GM12878 (cell line): ENCODE measurements at regions not wholly inside any gene's neighbourhood (a gene's known extent, or its start where the extent isn't known, plus 50 kb on each side); places are given as distances from the start of the nearest gene placed in this dataset.

Experiments used
- ATAC-seq: fragments of 200-7000 bp; cut with Tn5 transposase; 3 replicates; pipeline ENCODE4 v1.9.1; 2020; ENCODE audit warnings: mild to moderate bottlenecking, moderate library complexity
- BruUV-seq: library from RNA; stranded (reverse); fragments of 400-500 nt; replicated peaks from 2 replicates; lab custom pipeline; 2021; lab: Mats Ljungman, UMichigan
- CTCF ChIA-PET: fragments of 300-600 bp; sonication (Branson Sonifier 250); formaldehyde crosslinking; extraction: SDS; loops from one replicate; lab custom pipeline; 2021; ENCODE audit warnings: inconsistent platforms; lab: Yijun Ruan, JAX
- POLR2A ChIA-PET: fragments of 350-600 bp; formaldehyde crosslinking; extraction: SDS; loops from one replicate; lab custom pipeline; 2021; ENCODE audit warnings: inconsistent platforms; lab: Charles Lee
- RAD21 ChIA-PET: fragments of 300-600 bp; sonication (Branson Sonifier 250); formaldehyde crosslinking; loops from one replicate; lab custom pipeline; 2023; ENCODE audit warnings: antibody characterized with exemption; ENCODE audit not compliant: unreplicated experiment; lab: Charles Lee
- SMC1A ChIA-PET: fragments of 300-600 bp; sonication (Branson Sonifier 250); formaldehyde crosslinking; loops from one replicate; lab custom pipeline; 2023; ENCODE audit not compliant: unreplicated experiment, uncharacterized antibody; lab: Charles Lee
- DNase-seq: peaks from one replicate; pipeline ENCODE4 v3.0.0-alpha.2; 2011; ENCODE audit warnings: low read depth, low spot score
- FAIRE-seq: peaks from 3 replicates; lab custom pipeline; 2011; peaks lifted over from hg19 to GRCh38; lab: Jason Lieb, UNC
- H2AFZ ChIP-seq: 2 replicates; pipeline ENCODE4 v1.6.0; 2011; ENCODE audit warnings: low read depth, low read length, control low read depth; ENCODE audit not compliant: control insufficient read depth
- H3K27ac ChIP-seq: 2 replicates; pipeline ENCODE4 v1.5.1; 2011; ENCODE audit warnings: control low read depth; ENCODE audit not compliant: control insufficient read depth, insufficient read depth
- H3K27me3 ChIP-seq, 2 experiments: replicated peaks in 1 of 2; 2 replicates each; pipeline versions ENCODE4 v1.6.0 to v1.6.1; 2011; ENCODE audit warnings: low read length in 1 of 2; ENCODE audit not compliant: control insufficient read depth in 2 of 2, insufficient read depth in 2 of 2
- H3K36me3 ChIP-seq, 2 experiments: 2 replicates each; pipeline ENCODE4 v1.5.1; 2011; ENCODE audit warnings: low read length in 1 of 2; ENCODE audit not compliant: control insufficient read depth in 2 of 2, insufficient read depth in 2 of 2
- H3K4me1 ChIP-seq: 2 replicates; pipeline ENCODE4 v1.6.1; 2011; ENCODE audit warnings: mild to moderate bottlenecking, low read length, moderate library complexity, mixed read lengths; ENCODE audit not compliant: control insufficient read depth, insufficient read depth
- H3K4me2 ChIP-seq: 2 replicates; pipeline ENCODE4 v1.6.0; 2011; ENCODE audit warnings: control low read depth; ENCODE audit not compliant: control insufficient read depth, insufficient read depth
- H3K4me3 ChIP-seq: fragments of 200-600 bp; sonication (generic); 2 replicates; pipeline ENCODE4 v1.5.1; 2016
- H3K79me2 ChIP-seq: 2 replicates; pipeline ENCODE4 v1.6.0; 2011; ENCODE audit warnings: low read length; ENCODE audit not compliant: control insufficient read depth, insufficient read depth
- H3K9ac ChIP-seq: 2 replicates; pipeline ENCODE4 v1.8.0; 2011; ENCODE audit warnings: low read length, control low read depth, mixed read lengths; ENCODE audit not compliant: control insufficient read depth, insufficient read depth
- H3K9me3 ChIP-seq: replicated peaks from 3 replicates; pipeline ENCODE4 v1.5.1; 2011; ENCODE audit warnings: mild to moderate bottlenecking, low read length; ENCODE audit not compliant: control insufficient read depth, insufficient read depth
- H4K20me1 ChIP-seq: 2 replicates; pipeline ENCODE4 v1.6.0; 2011; ENCODE audit not compliant: control insufficient read depth, insufficient read depth
- BCL11A ChIP-seq: IDR thresholded peaks from 2 replicates; pipeline ENCODE4 v1.6.1; 2011; ENCODE audit warnings: low read depth, low read length
- CBFB ChIP-seq: IDR thresholded peaks from 2 replicates; pipeline ENCODE4 v1.6.1; 2016; ENCODE audit warnings: antibody characterized with exemption, low read depth
- CHD2 ChIP-seq: IDR thresholded peaks from 2 replicates; pipeline ENCODE4 v1.6.1; 2011; ENCODE audit warnings: low read depth, low read length, improper control_type of control experiment, borderline replicate concordance
- DPF2 ChIP-seq: fragments of 450-650 bp; IDR thresholded peaks from 2 replicates; pipeline ENCODE4 v1.6.1; 2017; ENCODE audit warnings: mild to moderate bottlenecking
- FOS ChIP-seq: IDR thresholded peaks from 3 replicates; pipeline ENCODE4 v1.6.1; 2011; ENCODE audit warnings: borderline replicate concordance; ENCODE audit not compliant: insufficient read length; ENCODE audit errors: extremely low read depth
- GATAD2B ChIP-seq: fragments of 450-650 bp; conservative IDR thresholded peaks from 2 replicates; pipeline ENCODE4 v1.6.1; 2017; ENCODE audit warnings: low read depth, mild to moderate bottlenecking, moderate library complexity
- IKZF1 ChIP-seq: fragments of 450-650 bp; conservative IDR thresholded peaks from 2 replicates; pipeline ENCODE4 v1.6.1; 2017; ENCODE audit warnings: antibody characterized with exemption, mild to moderate bottlenecking
- JUND ChIP-seq: IDR thresholded peaks from 2 replicates; pipeline ENCODE4 v1.6.1; 2012; ENCODE audit warnings: low read depth, mild to moderate bottlenecking, low read length, improper control_type of control experiment, moderate library complexity
- MXI1 ChIP-seq: fragments of 150-350 bp; IDR thresholded peaks from 2 replicates; pipeline ENCODE4 v1.6.1; 2011; ENCODE audit warnings: low read depth, mild to moderate bottlenecking, inconsistent platforms, low read length, improper control_type of control experiment
- MYC ChIP-seq: IDR thresholded peaks from 2 replicates; pipeline ENCODE4 v1.6.1; 2011; ENCODE audit warnings: mild to moderate bottlenecking, low read length, moderate library complexity, inconsistent platforms; ENCODE audit not compliant: insufficient read depth, insufficient replicate concordance, insufficient read length, severe bottlenecking
- NFXL1 ChIP-seq: fragments of 450-650 bp; IDR thresholded peaks from 2 replicates; pipeline ENCODE4 v1.6.1; 2017; ENCODE audit warnings: antibody characterized with exemption, mild to moderate bottlenecking, borderline replicate concordance
- NR2C1 ChIP-seq: fragments of 450-650 bp; IDR thresholded peaks from 2 replicates; pipeline ENCODE4 v1.6.1; 2017; ENCODE audit warnings: antibody characterized with exemption, mild to moderate bottlenecking, moderate library complexity
- SMARCA5 ChIP-seq: fragments of 450-650 bp; IDR thresholded peaks from 2 replicates; pipeline ENCODE4 v1.6.1; 2017; ENCODE audit warnings: mild to moderate bottlenecking
- SUPT20H ChIP-seq: IDR thresholded peaks from 2 replicates; pipeline ENCODE4 v1.6.1; 2011; ENCODE audit warnings: low read depth, mild to moderate bottlenecking, low read length, moderate library complexity, borderline replicate concordance; ENCODE audit not compliant: control insufficient read depth
- ZNF384 ChIP-seq: IDR thresholded peaks from 2 replicates; pipeline ENCODE4 v1.6.1; 2012; ENCODE audit warnings: low read depth, mild to moderate bottlenecking, low read length, improper control_type of control experiment, borderline replicate concordance
- ZSCAN29 ChIP-seq: fragments of 450-650 bp; IDR thresholded peaks from 2 replicates; pipeline ENCODE4 v1.6.1; 2017; ENCODE audit warnings: mild to moderate bottlenecking, moderate library complexity
- WGBS: methylation state at CpG from one replicate; pipeline ENCODE4 v1.1.6; 2016; ENCODE audit warnings: low lambda C conversion rate; ENCODE audit not compliant: insufficient replicate concordance, insufficient coverage; ENCODE audit errors: missing lambda C conversion rate; 5-methylcytosine and 5-hydroxymethylcytosine counted together
- in situ Hi-C: fragments of 300-500 bp; cut with MboI; formaldehyde crosslinking; loops from 9 replicates; pipeline ENCODE4 v1.14.3; 2018; ENCODE audit warnings: mixed read lengths
- intact Hi-C: fragments of 100-400 bp; cut with micrococcal nuclease; formaldehyde crosslinking; loops from one replicate; pipeline ENCODE4 v1.14.2; 2022; ENCODE audit not compliant: unreplicated experiment
- TF ChIP-seq, protein P1 (sequence below): fragments of 450-650 bp; IDR thresholded peaks from 2 replicates; pipeline ENCODE4 v1.6.1; 2017; ENCODE audit warnings: low read depth, mild to moderate bottlenecking, moderate library complexity
- TF ChIP-seq, protein P2 (sequence below): IDR thresholded peaks from 2 replicates; pipeline ENCODE4 v1.6.1; 2011; ENCODE audit warnings: low read depth, mild to moderate bottlenecking, low read length, moderate library complexity, borderline replicate concordance; ENCODE audit errors: extremely low read depth
- TF ChIP-seq, protein P3 (sequence below): fragments of 450-650 bp; conservative IDR thresholded peaks from 2 replicates; pipeline ENCODE4 v1.6.1; 2017; ENCODE audit warnings: mild to moderate bottlenecking, moderate library complexity

DNA sequence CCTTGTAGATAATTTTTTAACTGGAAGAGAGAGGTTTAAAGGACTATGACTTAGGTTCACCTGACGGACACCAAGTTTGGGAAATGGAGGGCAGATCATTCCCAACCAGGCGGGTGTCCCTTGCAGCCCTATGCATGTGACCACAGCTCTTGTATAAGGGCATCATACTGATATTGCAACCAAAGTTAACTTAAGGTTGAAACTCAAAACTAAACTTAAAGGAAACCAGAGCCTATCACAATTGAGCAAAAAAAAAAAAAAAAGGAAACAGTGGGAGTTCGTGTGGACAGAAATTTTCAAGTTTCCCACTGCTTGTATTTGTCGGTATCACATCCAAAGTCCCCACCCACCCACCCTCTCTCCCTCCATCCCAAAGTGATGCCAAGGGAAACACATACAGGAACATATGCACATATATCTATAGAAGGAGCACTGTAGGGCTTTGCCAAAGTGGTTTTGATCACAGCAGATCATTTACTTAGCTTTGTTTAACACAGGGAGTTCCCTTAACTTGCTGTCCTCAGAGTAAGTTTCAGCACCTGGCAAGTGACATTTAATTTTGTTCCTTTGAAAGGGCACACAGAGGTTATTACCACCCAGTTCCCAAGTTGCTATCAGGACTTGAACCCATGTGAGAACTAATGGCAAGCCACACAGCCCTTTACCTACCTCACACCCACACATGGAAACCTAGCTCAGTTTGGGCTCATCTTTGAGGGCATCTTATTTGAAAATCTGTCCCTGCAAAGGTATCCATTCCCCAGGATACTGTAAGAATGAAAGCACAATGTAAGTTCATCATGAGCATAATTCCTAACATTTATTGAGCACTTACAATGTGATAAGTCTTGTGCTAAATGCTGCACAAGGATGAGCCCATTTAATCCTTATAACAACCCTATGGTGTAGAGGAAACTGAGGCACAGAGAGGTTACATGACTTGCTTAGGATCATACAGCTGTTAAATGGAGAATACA is 204.5 kb upstream of the CMC1 start:
- no TSS peak for BruUV-seq
- ATAC-seq = peak; percentile 83
- H3K27me3 ChIP-seq = no peaks in the 10 kb centered on the region
- no peak overlapping the region for H2AFZ ChIP-seq
- H3K9ac ChIP-seq = no peak overlapping the region
- CTCF ChIA-PET = interaction anchor here (0.6 to 2.6 kb wide), 10 partner anchors 14 to 251 kb away, joined by 3 to 12 read pairs (median 4); no protein-coding TSS in a partner anchor
- 10% methylated on average over 2 of the region's 4 CpGs for WGBS
- no peaks in the 10 kb centered on the region for H3K9me3 ChIP-seq
- in situ Hi-C loops = no loop called here
- no peaks in the 10 kb centered on the region for H4K20me1 ChIP-seq
- POLR2A ChIA-PET = interaction anchor here (0.6 to 2.9 kb wide), 15 partner anchors 14 to 324 kb away, joined by 3 to 13 read pairs (median 6); partner anchors contain the start of gene EOMES
- H3K79me2 ChIP-seq = no peaks in the 10 kb centered on the region
- H3K4me1 ChIP-seq = no peaks in the 10 kb centered on the region
- FAIRE-seq = no peak
- intact Hi-C loops = loop anchor here (1.0 to 5.0 kb wide), 6 partner anchors 44 to 325 kb away; partner anchors contain the start of gene CMC1
- RAD21 ChIA-PET = interaction anchor here (0.8 to 11.0 kb wide), 30 partner anchors 10 to 325 kb away, joined by 3 to 221 read pairs (median 4); no protein-coding TSS in a partner anchor
- DNase-seq = no peak
- H3K27ac ChIP-seq = no peak overlapping the region
- H3K36me3 ChIP-seq = no peaks in the 10 kb centered on the region
- H3K4me2 ChIP-seq = no peak overlapping the region
- no peak overlapping the region for H3K4me3 ChIP-seq
- SMC1A ChIA-PET = interaction anchor here (0.6 to 15.7 kb wide), 29 partner anchors 8 to 1021 kb away, joined by 3 to 296 read pairs (median 6); no protein-coding TSS in a partner anchor
- TF ChIP-seq CBFB = no peak
- TF ChIP-seq, protein P1, sequence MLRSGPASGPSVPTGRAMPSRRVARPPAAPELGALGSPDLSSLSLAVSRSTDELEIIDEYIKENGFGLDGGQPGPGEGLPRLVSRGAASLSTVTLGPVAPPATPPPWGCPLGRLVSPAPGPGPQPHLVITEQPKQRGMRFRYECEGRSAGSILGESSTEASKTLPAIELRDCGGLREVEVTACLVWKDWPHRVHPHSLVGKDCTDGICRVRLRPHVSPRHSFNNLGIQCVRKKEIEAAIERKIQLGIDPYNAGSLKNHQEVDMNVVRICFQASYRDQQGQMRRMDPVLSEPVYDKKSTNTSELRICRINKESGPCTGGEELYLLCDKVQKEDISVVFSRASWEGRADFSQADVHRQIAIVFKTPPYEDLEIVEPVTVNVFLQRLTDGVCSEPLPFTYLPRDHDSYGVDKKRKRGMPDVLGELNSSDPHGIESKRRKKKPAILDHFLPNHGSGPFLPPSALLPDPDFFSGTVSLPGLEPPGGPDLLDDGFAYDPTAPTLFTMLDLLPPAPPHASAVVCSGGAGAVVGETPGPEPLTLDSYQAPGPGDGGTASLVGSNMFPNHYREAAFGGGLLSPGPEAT = no peak
- TF ChIP-seq BCL11A = peak; percentile 14; the same call in 1 of the 2 replicates
- TF ChIP-seq DPF2 = peak; percentile 35
- peak; percentile 54; the same call in 1 of the 2 replicates for TF ChIP-seq SMARCA5
- peak; percentile 72; the same call in 1 of the 2 replicates for TF ChIP-seq ZNF384
- peak; percentile 68 for TF ChIP-seq IKZF1
- no peak for TF ChIP-seq MYC
- no peak for TF ChIP-seq FOS
- TF ChIP-seq, protein P2, sequence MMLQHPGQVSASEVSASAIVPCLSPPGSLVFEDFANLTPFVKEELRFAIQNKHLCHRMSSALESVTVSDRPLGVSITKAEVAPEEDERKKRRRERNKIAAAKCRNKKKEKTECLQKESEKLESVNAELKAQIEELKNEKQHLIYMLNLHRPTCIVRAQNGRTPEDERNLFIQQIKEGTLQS = no peak
- TF ChIP-seq NFXL1 = no peak
- TF ChIP-seq ZSCAN29 = no peak
- TF ChIP-seq GATAD2B = peak; percentile 54; the same call in 1 of the 2 replicates
- TF ChIP-seq CHD2 = peak; percentile 41; the same call in 1 of the 2 replicates
- TF ChIP-seq, protein P3, sequence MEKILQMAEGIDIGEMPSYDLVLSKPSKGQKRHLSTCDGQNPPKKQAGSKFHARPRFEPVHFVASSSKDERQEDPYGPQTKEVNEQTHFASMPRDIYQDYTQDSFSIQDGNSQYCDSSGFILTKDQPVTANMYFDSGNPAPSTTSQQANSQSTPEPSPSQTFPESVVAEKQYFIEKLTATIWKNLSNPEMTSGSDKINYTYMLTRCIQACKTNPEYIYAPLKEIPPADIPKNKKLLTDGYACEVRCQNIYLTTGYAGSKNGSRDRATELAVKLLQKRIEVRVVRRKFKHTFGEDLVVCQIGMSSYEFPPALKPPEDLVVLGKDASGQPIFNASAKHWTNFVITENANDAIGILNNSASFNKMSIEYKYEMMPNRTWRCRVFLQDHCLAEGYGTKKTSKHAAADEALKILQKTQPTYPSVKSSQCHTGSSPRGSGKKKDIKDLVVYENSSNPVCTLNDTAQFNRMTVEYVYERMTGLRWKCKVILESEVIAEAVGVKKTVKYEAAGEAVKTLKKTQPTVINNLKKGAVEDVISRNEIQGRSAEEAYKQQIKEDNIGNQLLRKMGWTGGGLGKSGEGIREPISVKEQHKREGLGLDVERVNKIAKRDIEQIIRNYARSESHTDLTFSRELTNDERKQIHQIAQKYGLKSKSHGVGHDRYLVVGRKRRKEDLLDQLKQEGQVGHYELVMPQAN = 0 out of 2 replicates have a peak, but pooled peaks have one; percentile 36
- TF ChIP-seq SUPT20H = no peak
- 0 out of 2 replicates have a peak, but pooled peaks have one; percentile 3 for TF ChIP-seq JUND
- 0 out of 2 replicates have a peak, but pooled peaks have one; percentile 22 for TF ChIP-seq MXI1
- no peak for TF ChIP-seq NR2C1
